ENCODE measurements at regions not wholly inside any gene's neighbourhood (a gene's known extent, or its start where the extent isn't known, plus 50 kb on each side); places are given as distances from the start of the nearest gene placed in this dataset.

DNA sequence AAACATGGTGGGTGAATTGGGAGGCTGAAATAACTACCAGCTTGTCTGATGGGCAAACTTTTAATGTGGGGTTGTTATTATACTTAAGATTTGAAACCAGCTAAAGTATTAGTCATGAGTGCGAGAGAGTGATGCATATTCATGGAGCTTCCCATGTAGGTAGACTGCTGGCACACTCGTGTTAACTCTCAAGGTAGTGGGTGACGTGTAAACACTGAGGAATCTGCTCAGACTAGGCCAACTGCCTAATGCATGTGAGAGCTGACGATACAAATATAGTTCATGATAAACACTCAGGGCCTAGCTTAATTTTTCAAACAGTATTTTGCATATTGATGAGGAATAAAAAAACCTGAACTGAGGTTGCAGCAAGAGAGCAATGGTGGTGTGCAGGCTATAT is 1165.7 kb upstream of the PIK3C3 start:
- DNase-seq (ENCODE audit: low read depth): no peak

DNA sequence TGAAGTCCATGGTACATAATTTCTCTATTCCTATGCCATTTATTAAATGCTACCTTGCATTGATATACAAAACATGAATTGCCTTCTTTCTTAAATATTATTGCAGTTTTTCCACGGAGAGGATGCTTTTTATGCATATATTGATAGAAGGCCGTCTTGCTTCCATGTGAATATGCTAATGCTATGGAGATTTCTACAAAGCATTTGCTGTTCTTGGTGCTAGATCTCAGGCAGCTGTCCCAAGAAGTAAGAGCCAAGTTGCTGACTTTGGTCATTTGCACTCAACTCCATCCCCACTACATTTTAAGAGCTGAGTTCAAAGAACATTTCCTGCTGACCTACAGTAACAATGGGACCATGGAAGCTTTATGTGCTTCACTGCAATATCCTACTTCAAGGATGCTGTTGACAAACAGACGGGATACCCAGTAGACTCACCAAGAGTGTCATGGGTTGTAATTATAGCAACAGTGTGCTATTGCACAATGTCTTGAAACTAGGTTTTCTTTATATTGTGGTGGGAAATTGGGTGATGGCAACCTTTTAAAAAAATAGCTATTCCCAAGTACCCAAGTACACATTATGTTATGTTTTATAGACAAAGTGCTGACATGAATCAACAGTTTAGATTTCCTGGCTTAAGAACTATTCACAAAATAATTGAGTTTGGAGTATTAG is 1172.4 kb upstream of the PIK3C3 start:
- DNase-seq (ENCODE audit: low read depth): no peak

DNA sequence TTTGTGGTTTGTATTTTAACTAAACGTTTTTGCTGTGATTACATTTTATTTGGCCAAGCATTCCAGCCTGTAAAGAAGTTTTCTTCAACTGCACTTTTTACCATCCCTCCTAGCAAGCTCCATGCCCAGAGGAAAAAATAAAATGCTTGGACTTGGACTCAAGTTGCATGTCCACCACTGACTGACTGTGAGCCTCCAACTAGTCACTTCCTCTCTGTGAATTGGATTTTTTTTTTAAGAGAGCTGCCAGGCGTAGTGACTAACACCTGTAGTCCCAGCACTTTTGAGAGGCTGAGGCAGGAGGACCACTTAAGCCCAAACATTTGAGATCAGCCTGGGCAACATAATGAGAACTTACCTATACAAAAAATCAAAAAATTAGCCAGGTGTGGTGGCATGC is 1185.2 kb upstream of the PIK3C3 start:
- no peak for DNase-seq (ENCODE audit: low read depth)

DNA sequence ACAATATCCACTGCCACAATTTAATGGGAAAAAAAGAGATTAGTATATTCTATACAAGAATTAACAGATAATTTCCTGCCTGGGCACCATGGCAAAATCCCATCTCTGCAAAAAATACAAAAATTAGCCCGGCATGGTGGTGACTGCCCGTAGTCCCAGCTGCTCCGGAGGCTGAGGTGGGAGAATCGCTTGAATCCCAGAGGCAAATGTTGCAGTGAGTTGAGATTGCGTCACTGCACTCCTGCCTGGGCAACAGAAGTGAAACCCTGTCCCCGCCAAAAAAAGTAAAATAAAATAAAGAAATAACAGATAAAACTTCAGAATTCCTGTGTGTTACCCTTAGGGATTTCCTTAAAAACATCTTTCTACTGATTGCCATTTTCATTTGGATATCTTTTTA is 1194.8 kb upstream of the PIK3C3 start:
- no peak for DNase-seq (ENCODE audit: low read depth)

DNA sequence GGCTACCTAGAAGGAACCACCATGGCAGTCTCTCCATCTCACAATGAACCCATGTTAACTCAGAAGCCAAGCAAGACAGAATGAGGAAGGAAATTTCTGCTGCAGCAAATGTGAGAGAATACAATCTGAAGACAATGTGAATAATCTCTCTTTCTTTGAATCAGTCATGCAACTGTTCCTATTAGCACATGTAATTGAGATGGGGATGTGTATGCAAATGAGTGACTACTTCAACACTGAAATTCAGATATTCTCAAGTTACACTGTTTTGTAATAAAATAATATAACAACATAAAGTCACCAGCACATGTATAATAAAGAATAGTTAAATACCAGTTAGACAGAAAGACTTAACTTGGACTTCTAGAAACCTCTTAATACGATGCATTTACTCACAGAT is 1200.6 kb upstream of the PIK3C3 start:
- DNase-seq (ENCODE audit: low read depth): no peak

DNA sequence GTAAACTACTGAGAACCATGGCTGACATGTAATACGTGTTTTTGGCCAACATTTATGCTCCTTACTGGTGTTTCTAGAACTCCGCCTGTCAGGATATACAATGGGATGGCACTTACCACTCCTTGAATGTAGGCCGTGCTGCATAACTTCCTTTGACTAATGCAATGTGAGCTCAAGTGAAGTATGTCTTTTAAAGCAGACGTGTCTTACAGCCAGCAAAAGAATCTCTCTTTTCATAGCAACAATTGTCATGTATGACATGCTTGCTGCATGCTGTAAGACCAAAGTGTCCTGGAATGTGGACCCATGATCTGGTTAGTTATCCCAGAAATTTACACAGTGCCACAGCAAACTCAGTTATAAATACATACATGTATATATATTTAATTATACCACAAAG is 1202.7 kb upstream of the PIK3C3 start:
- no peak for DNase-seq (ENCODE audit: low read depth)

DNA sequence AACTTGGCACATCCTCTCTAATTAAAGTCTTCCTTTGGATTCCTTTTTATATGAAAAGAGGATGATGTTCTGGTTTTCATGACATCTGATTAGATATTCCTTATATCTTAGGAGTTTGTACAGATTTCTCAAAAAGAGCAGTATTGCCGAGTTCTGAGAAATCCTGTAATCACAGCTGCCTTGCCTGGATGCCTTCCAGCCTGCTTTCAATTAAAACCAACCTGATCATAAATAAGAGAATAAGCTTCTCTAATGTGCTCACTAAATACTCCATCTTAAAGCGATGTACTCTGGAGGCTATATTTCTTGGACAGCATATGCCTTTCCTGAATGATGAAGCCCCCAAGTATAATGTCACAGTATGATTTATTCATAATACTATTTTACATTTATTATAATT is 1203.8 kb upstream of the PIK3C3 start:
- no peak for DNase-seq (ENCODE audit: low read depth)

DNA sequence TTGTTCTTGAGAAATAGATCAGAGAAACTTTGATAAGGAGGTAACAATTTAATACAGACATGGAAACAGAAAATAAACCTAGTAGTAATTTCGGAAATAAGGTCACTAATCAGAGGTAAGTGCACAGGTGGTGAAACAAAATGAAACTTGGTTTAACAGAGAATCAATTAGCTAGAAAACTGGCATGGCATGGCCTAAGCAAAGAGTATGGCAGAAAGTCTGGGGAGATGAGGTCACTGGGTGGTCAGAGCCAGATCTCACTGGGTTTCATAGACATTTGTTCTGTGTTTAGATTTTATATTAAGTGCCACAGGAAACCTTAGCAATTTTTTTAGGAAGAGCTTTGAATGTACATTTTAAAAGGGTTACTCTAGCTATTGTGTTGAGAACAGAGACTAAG is 1216.0 kb upstream of the PIK3C3 start:
- no peak for DNase-seq (ENCODE audit: low read depth)

DNA sequence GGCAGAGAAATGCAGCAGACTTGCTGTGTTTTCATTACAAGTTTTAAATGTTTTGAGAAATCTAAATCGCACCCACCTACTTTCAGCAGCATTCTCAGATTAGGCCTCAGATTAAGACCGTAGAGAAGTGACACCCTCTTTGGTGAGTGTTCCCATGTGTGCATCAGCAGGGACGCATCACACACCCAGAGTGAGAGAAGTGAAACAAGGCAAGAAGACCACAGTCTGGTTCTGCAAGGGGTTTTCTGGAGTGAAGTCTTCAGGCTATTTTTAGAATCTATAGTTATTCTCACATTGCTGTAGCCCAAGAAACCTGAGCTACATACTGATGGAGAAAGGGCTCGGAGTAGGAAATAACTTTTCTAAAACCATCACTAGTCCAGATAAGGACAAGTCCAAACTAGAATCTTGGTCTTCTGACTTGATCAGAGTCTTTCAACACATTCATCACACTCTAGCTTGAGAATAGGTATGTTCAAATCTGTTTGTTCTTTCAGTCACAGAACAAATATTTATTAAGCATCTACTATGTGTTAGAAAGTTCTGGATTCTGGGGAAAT is 1216.6 kb upstream of the PIK3C3 start:
- no peak for DNase-seq (ENCODE audit: low read depth)

DNA sequence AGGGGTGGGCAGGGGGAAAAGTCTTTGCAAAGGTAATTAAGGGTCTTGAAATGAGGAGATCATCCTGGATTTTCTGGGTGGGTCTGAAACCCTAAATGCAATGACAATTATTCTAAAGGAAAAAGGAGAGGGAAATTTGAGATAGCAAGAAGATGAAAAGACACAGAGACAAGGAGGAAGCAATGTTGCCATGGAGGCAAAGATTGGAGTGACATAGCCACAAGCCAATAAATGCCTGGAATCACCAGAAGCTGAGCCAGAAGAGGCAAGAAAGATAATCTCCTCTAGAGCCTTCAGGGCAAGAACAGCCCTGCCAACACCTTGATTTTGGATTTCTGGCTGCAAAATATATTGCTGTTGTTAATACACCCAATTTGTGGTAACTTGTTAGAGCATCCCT is 1246.3 kb upstream of the PIK3C3 start:
- DNase-seq (ENCODE audit: low read depth): no peak

DNA sequence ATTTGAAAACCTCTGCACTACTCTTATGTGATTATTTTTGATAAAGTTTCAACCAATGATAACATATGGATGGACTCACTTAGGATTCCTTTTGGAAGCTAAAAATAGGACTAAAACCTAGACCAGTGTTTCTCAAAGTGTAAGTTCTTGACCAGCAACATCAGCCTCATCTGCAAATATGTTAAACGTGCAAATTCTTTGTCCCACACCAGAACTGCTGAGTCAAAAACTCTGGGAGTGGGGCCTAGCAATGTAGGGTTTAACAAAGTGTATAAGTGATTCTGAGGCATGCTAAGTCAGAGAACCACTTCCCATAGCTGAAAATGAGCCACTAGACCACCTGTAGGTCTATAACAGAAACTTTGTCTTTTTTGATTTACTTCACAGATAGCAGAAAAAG is 1247.2 kb upstream of the PIK3C3 start:
- DNase-seq (ENCODE audit: low read depth): no peak

DNA sequence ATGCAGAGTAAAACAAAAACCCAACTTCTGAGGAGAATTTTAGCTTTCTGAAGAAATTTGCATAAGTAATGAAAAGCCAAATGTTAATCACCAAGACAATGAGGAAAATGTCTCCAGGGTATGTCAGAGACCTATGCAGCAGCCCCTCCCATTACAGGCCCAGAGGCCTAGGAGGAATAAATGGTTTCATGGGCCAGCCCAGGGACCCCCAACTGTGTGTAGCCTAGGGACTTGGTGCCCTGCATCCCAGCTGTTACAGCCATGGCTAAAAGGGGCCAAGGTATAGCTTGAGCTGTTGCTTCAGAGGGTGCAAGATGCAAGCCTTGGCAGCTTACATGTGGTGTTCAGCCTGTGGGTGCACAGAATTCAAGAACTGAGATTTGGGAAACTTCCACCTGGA is 1256.9 kb upstream of the PIK3C3 start:
- DNase-seq (ENCODE audit: low read depth): no peak

DNA sequence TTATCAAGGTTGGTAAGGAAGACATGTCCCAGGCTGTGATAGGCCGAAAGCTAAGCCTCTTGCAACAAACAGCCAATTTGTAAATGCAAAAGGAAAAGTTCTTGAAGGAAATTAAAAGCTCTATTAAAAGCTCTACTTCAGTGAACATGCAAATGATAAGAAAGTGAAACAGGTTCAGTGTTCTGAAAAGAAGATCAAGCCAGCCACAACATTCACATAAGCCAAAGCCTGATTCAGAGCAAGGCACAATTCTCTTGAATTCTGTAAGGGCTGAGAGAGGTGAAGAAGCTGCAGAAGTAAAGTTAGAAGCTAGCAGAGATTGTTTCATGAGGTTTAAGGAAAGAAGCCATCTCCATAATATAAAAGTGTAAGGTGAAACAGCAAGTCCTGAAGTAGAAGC is 1259.5 kb upstream of the PIK3C3 start:
- DNase-seq (ENCODE audit: low read depth): no peak

DNA sequence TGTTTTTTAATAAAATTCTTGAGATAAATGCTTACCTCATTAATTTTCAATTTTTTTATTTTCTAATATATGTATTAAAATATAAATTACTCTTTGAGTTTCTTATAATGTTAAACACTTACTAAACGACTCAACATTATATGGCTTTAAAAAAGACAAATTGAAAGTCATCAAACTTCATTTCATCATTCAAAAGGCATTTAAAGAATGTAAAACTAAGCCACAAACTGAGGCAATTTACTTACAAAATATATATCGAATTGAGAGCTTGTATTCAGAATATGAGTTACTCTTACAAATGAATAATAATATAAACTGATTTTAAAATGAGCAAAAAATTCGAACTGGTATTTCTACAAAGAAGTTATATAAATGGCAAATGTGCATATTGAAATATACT is 1262.2 kb upstream of the PIK3C3 start:
- no peak for DNase-seq (ENCODE audit: low read depth)

DNA sequence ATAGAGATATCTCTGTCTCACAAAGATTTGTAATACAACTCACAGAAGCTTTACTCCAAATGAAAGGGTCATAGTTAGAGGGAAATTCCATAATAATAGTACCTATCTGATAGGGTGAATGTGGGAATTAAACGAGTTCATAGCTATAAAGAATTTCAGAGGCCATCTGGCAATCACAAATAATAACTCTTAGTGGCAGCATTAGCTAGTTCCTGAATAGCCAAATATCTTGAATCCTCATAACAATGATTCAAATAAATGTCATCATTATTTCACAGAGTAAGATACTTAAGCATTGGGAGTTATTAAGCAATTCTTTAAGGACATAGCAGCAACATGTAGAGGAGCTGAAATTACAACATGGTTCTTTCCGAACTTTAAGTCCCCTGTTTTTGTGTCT is 1265.0 kb upstream of the PIK3C3 start:
- DNase-seq (ENCODE audit: low read depth): no peak

DNA sequence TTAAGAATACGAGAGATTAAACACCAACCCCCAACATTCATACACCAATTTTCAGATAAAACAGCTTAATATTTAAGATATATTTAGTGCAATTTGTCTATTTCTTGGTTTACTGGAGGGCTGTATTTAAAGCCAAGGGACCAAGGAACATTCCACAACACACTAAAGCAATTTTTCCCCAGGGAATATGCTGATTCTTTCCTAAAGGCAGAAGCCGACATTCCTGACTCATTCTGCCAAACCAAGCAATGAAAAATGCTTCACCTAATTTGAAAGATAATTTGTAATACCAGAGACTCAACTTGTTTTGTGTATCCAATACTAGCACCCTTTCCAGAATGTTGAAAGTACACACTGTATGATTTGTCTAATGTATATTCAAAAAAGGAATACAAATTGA is 1267.6 kb upstream of the PIK3C3 start:
- DNase-seq (ENCODE audit: low read depth): no peak

DNA sequence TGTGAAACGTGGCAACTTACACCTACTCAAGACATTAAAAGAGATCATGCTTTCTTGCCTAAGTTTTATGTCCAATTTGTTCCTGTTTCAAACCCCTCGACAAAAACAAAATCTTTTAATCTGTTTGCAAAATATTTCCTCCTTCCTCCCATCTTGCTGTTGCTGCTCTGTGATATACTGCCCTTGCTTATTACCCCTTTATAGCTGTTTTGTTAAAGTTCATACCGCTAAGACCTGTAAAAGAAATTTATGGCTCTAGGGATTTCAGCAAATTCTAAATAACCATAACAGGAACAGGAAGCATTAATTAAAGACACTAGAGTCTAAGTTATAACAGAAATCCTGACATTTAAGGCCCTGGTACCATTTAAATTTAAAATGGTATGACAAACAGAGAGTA is 1268.2 kb upstream of the PIK3C3 start:
- DNase-seq (ENCODE audit: low read depth): no peak

DNA sequence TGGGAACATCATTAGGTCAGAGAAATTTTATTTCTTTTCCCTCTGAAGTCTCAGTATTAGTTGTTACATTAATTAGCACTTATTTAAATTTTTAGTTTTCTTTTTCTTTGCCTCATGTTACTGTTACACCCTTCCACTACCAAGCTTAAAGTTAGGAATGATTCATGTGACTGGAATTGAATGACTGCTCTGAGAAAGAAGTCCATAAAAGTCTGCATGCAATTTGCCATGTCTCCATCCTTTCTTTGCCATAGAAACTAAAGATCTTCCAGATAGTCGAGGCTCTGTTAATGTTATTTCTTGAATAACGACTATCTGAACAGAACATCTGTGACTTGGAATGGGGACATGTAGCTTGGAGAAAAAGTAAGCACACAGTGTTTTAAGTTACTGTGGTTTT is 1269.8 kb upstream of the PIK3C3 start:
- no peak for DNase-seq (ENCODE audit: low read depth)

DNA sequence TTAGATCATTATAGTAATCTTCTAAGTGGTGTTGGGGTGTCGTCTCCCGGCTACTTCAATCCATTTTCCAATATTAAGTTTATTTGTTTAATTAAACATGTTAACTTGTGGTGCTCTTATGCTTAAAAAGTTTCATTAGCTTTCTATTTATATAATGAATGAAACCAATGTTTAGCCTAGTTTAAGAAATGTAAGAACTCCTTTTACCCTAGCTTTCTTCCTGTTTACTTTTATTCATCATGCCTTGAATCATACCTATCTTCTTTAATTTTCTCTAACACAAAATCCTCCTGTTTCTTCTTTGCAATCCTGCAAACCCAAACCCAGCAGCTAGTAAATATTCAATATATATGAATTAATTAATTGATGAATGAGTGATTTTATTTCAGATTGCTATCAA is 1276.7 kb upstream of the PIK3C3 start:
- DNase-seq (ENCODE audit: low read depth): no peak

DNA sequence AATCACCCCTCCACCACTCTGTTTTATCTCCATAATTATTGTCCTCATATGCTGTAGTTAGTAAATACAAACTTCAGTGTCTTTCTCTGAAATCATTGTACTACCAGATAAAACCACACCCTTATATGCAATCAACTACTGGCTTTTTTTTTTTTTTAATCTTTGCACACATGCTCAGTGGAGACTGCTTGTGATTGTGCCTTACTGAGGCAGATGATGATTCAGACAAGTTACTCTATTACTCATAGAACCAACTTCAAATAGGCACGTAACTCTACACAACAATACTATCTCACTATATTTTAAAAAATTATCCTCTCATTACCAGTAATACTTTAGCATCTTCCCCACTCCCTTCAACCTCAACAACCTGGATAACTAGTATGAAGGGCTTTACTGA is 1278.4 kb upstream of the PIK3C3 start:
- DNase-seq (ENCODE audit: low read depth): no peak

DNA sequence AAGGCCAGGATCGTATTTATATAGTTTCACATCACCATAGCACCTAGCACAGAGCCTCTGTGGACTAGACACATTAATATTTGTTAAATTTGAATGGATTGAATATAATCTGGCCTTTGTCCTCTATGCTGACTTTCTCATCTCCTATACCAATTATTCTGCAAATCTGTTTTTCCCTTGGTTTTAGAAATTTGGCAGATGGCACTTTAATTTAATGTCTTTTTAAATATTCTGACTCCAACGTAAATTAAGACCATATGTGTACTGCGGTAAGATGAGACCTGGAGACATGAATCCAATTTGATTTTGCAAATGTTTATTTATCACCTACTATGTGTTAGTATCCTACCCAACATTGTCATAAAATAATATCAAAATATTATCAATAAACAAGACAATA is 1281.9 kb upstream of the PIK3C3 start:
- no peak for DNase-seq (ENCODE audit: low read depth)

DNA sequence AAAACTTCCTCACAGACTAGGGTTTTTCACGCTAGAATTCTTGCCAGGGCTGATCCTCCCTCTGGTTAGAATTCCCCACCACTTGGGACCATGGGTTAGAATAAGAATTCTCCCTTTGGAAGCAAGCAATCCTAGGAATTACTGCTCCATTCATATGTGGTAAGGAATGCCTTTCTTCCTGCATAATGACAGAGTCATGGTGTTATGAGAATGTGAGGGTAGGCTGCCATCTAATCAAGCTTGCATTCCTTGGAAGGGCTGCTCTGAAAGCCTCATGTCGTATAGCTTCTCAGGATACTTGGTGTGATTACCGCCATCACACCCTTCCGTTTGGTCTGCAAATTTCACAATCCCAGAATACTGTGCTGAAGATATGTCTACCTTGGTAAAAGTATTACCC is 1282.4 kb upstream of the PIK3C3 start:
- DNase-seq (ENCODE audit: low read depth): no peak

DNA sequence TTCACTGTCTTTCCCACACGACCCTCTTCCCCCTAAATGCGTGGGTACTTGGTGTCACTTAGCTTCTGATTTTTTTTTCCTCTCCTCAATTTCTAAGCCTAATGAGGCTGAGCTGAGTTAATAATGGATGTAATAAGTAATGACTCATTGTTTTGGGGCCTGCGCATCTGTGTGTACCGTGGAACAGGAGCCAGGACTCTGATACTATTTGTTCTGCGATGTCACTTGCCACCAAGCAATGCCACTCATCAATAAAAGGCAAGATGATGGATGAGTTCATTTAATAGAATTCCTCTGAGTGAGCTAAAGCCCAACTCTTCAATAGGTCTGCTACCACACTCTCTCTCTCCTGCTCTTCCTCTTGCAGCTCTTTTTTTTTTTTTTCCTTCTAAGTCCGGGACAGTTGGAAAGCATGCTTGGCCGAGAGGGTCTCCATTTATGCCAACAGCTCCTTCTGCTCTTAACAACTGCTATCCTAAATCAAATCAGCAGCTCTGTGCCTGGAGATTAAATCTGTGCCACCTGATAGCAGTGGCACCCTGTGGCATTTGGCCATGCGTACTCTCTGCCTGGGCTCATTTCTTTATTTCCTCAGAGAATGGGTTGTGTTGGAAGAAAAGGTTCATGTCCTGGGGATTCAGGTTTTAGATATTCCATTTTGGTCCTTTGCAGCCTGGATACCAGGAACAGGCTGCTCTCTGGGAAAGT is 1284.2 kb upstream of the PIK3C3 start:
- DNase-seq (ENCODE audit: low read depth): no peak

DNA sequence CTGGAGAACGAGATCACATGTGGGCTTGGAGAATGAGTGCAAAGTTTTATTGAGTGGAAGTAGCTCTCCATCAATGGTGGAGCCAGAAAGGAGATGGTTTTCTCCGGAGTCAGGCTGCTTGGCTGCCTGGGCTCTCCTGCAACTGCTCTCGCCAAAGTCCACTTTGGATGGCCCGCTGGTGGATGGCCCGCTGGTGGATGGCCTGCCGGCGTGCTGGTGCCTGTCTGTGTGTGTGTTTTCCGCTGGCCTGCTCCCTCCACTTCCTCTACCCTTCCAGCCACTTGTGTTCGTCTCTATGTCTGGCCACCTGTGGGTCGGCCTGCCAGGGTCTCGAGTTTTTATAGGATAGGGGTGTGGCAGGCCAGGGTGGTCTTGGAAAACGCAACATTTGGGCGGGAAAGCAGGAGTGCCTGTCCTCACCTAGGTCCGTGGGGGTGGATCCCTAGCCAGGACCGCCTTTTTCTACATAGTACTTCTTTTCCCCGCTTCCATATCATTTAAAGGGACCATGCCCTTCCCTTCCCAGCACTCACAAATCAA is 1292.1 kb upstream of the PIK3C3 start:
- DNase-seq (ENCODE audit: low read depth): no peak

Measured in activated T-helper 9 cell treated with anti-CD3 and anti-CD28 coated beads, Interleukin-2, amount 50 U/mL, for 16 hours (primary cell).